Tibial artery (tissue), 4 donors: ENCODE measurements at regions not wholly inside any gene's neighbourhood (a gene's known extent, or its start where the extent isn't known, plus 50 kb on each side); places are given as distances from the start of the nearest gene placed in this dataset.
"Not testable (repeated sequence)": the region's sequence is repeated elsewhere in the genome, so short reads cannot be mapped to it uniquely, and the experiment has no call there.

Source experiments
- DNase-seq, 2 donors: peaks; one replicate each; pipeline ENCODE4 v3.0.0-alpha.2; 2019
- H3K27ac ChIP-seq, 2 donors: fragments of 200-600 bp; sonication (generic) in 1 of 2; 1 replicate in 1 of 2; 2 replicates in 1 of 2; pipeline ENCODE4 v1.5.1; 2018 to 2019; ENCODE audit warnings: mild to moderate bottlenecking in 1 of 2
- H3K27me3 ChIP-seq, 2 donors: fragments of 200-600 bp; sonication (generic) in 1 of 2; one replicate each; pipeline versions ENCODE4 v1.5.1 to v1.6.0; 2016 to 2019
- H3K36me3 ChIP-seq, 3 donors: fragments of 200-600 bp; sonication (generic) in 2 of 3; one replicate each; pipeline ENCODE4 v1.5.1; 2016 to 2019; ENCODE audit warnings: mild to moderate bottlenecking in 2 of 3
- H3K4me1 ChIP-seq, 4 donors: fragments of 200-600 bp; sonication (generic) in 2 of 4; 1 replicate in 3 of 4; 2 replicates in 1 of 4; pipeline ENCODE4 v1.5.1; 2016 to 2019
- H3K4me3 ChIP-seq, 2 donors: fragments of 200-600 bp; sonication (generic) in 1 of 2; 1 replicate in 1 of 2; 2 replicates in 1 of 2; pipeline ENCODE4 v1.5.1; 2018 to 2019; ENCODE audit warnings: mild to moderate bottlenecking in 2 of 2
- H3K9me3 ChIP-seq, 3 donors: fragments of 200-600 bp; sonication (generic) in 1 of 3; one replicate each; pipeline ENCODE4 v1.5.1; 2016 to 2019
- intact Hi-C: fragments of 100-400 bp; cut with DNase I; formaldehyde crosslinking; loops from one replicate; pipeline ENCODE4 v1.15.0; 2023; ENCODE audit warnings: low total_unique reads
- TF ChIP-seq, protein P1 (sequence below), 2 experiments: fragments of 200-600 bp in 1 of 2; fragments of 450-650 bp in 1 of 2; IDR thresholded peaks; one replicate each; pipeline ENCODE4 v1.5.1; 2017 to 2019; ENCODE audit warnings: antibody characterized with exemption in 2 of 2, mild to moderate bottlenecking in 1 of 2, moderate library complexity in 1 of 2

- intact Hi-C loops: no loop called here
- H3K27ac ChIP-seq: no peak overlapping the region
- DNase-seq: no peak
- no peaks in the 10 kb centered on the region for H3K4me1 ChIP-seq
- TF ChIP-seq, protein P1, sequence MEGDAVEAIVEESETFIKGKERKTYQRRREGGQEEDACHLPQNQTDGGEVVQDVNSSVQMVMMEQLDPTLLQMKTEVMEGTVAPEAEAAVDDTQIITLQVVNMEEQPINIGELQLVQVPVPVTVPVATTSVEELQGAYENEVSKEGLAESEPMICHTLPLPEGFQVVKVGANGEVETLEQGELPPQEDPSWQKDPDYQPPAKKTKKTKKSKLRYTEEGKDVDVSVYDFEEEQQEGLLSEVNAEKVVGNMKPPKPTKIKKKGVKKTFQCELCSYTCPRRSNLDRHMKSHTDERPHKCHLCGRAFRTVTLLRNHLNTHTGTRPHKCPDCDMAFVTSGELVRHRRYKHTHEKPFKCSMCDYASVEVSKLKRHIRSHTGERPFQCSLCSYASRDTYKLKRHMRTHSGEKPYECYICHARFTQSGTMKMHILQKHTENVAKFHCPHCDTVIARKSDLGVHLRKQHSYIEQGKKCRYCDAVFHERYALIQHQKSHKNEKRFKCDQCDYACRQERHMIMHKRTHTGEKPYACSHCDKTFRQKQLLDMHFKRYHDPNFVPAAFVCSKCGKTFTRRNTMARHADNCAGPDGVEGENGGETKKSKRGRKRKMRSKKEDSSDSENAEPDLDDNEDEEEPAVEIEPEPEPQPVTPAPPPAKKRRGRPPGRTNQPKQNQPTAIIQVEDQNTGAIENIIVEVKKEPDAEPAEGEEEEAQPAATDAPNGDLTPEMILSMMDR (IDR thresholded peaks at IDR 0.05): no peak
- H3K9me3 ChIP-seq: no peaks in the 10 kb centered on the region
- H3K4me3 ChIP-seq: no peak overlapping the region
- H3K27me3 ChIP-seq: no peaks in the 10 kb centered on the region
- no peaks in the 10 kb centered on the region for H3K36me3 ChIP-seq
Measured at GRCh38 chr5:125679522-125679921, 743.7 kb upstream of the GRAMD2B start.

- no peak for DNase-seq
- intact Hi-C loops: no loop called here
- no peaks in the 10 kb centered on the region for H3K9me3 ChIP-seq
- H3K36me3 ChIP-seq: no peaks in the 10 kb centered on the region
- no peaks in the 10 kb centered on the region for H3K4me1 ChIP-seq
- TF ChIP-seq, protein P1 (IDR thresholded peaks at IDR 0.05): no peak
- no peak overlapping the region for H3K27ac ChIP-seq
- H3K27me3 ChIP-seq: no peaks in the 10 kb centered on the region
- H3K4me3 ChIP-seq: no peak overlapping the region
Measured at GRCh38 chr5:125683669-125684068, 739.5 kb upstream of the GRAMD2B start.

GRCh38 chr5:125685771-125686170 lies 737.4 kb upstream of the GRAMD2B start:
- Histone ChIP-seq H3K36me3 (no peaks in the 10 kb centered on the region), H3K27ac (no peak overlapping the region), H3K4me3 (no peak overlapping the region), H3K9me3 (no peaks in the 10 kb centered on the region), H3K27me3 (no peaks in the 10 kb centered on the region), H3K4me1 (no peaks in the 10 kb centered on the region)
- TF ChIP-seq, protein P1 (IDR thresholded peaks at IDR 0.05): no peak
- no peak for DNase-seq
- intact Hi-C loops: no loop called here

DNA sequence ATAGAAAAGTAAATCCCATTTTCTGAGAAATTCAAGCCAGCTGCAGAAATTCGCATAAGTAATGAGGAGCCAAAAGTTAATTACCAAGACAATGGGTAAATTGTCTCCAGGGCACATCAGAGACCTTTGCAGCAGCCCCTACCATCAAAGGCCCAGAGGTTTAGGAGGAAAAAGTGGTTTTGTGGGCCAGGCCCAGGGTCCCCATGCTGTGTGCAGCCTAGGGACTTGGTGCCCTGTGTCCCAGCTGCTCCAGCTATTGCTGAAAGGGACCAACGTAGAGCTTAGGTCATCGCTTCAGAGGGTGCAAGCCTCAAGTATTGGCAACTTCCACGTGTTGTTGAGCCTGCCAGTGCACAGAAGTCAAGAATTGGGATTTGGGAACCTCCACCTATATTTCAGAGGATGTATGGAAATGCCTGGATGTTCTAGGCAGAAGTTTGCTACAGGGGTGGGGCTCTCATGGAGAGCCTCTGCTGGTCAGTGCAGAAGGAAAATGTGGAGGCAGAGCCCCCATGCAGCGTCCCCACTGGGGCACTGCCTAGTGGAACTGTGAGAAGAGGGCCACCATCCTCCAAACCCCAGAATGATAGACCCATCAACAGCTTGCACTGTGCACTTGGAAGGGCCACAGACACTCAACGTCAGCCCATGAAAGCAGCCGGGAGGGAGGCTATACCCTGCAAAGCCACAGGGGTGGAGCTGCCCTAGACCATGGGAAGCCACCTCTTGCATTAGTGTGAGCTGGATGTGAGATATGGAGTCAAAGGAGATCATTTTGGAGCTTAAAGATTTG lies 731.3 kb upstream of the GRAMD2B start:
- H3K27ac ChIP-seq, H3K36me3 ChIP-seq, H3K27me3 ChIP-seq, H3K4me1 ChIP-seq, H3K4me3 ChIP-seq, DNase-seq, intact Hi-C loops, H3K9me3 ChIP-seq: not testable (repeated sequence)

GRCh38 chr5:125695996-125696655 lies 727.1 kb upstream of the GRAMD2B start:
- intact Hi-C loops: no loop called here
- no peak for DNase-seq
- Histone ChIP-seq H3K9me3 (peaks cover 0 to 7% (median 0%) of the 10 kb centered on the region in 3 donors), H3K4me1 (no peaks in the 10 kb centered on the region), H3K27ac (no peak overlapping the region), H3K36me3 (no peaks in the 10 kb centered on the region), H3K27me3 (no peaks in the 10 kb centered on the region), H3K4me3 (no peak overlapping the region)
- TF ChIP-seq, protein P1 (IDR thresholded peaks at IDR 0.05): no peak

DNA sequence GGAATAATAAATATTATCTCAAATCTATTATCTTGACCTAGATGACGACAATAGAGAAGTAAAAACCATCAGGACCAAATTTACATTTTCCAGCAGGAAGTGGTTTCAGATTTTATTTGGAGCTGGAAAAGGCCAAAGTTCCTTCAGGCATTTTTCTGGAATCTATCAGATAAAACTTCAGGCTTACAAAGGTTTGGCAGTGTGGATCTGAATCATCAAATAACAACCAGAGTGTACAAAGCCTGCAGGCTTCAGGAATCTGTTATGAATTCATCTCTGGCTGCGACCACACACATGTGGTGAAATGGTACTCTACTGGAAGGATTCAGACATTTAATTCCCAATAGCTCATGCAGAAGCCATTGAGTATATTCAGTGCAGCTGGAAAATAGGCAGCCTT lies 726.4 kb upstream of the GRAMD2B start:
- H3K27me3 ChIP-seq: no peaks in the 10 kb centered on the region
- TF ChIP-seq, protein P1 (IDR thresholded peaks at IDR 0.05): no peak
- H3K27ac ChIP-seq: no peak overlapping the region
- intact Hi-C loops: no loop called here
- no peak overlapping the region for H3K4me3 ChIP-seq
- no peak for DNase-seq
- H3K9me3 ChIP-seq: peaks cover 0 to 7% (median 0%) of the 10 kb centered on the region in 3 donors
- H3K4me1 ChIP-seq: no peaks in the 10 kb centered on the region
- no peaks in the 10 kb centered on the region for H3K36me3 ChIP-seq
